ENCODE measurements at regions not wholly inside any gene's neighbourhood (a gene's known extent, or its start where the extent isn't known, plus 50 kb on each side); places are given as distances from the start of the nearest gene placed in this dataset.

DNA sequence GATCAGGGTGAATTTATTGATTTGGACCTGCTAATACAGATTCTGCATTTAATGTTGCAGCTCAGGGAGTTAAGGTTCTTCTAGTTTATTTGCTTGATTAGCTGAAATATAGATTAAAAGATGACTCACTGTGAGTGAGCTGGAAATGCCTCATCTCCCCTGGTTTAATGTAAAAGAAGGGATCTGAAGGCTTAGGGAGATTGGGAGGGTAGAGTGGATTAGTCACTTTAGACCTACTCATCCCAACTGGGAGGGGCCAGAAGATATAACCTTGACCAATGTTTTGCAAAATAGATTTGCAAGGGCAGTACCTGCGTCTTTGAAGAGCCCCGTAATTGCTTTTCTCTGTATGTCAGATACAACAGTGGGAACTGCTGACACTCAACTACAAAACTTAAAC lies 922.8 kb upstream of the ADGRL4 start:
- no peaks in the 10 kb centered on the region for H3K27me3 ChIP-seq
- H3K27ac ChIP-seq = no peak overlapping the region
- TF ChIP-seq, protein P1, sequence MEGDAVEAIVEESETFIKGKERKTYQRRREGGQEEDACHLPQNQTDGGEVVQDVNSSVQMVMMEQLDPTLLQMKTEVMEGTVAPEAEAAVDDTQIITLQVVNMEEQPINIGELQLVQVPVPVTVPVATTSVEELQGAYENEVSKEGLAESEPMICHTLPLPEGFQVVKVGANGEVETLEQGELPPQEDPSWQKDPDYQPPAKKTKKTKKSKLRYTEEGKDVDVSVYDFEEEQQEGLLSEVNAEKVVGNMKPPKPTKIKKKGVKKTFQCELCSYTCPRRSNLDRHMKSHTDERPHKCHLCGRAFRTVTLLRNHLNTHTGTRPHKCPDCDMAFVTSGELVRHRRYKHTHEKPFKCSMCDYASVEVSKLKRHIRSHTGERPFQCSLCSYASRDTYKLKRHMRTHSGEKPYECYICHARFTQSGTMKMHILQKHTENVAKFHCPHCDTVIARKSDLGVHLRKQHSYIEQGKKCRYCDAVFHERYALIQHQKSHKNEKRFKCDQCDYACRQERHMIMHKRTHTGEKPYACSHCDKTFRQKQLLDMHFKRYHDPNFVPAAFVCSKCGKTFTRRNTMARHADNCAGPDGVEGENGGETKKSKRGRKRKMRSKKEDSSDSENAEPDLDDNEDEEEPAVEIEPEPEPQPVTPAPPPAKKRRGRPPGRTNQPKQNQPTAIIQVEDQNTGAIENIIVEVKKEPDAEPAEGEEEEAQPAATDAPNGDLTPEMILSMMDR (IDR thresholded peaks at IDR 0.05) = no peak
- H3K4me3 ChIP-seq = no peak overlapping the region
- no peak for DNase-seq
- H3K36me3 ChIP-seq = no peaks in the 10 kb centered on the region
- H3K9me3 ChIP-seq = no peaks in the 10 kb centered on the region
- H3K4me1 ChIP-seq = no peaks in the 10 kb centered on the region
- intact Hi-C loops (cut with DNase I; ENCODE audit: low total_unique reads) = no loop called here

DNA sequence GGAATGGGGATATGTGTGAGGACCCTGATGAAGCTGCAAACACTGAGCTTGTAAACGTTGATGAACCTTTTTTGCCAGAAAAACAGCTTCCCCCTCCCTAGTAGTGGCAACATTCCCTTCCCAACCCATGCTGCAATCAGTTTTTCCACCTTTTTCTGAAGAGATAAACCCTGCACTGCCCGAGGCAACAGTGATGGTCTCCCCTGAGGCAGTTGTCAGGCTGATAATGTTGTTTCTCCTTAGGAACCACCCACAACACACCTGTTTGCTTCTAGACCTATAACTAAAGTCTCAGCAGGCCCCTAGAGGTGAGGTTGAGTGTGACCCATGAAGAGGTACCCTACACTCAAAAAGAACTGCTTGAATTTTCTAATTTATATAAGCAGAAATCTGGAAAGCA lies 922.4 kb upstream of the ADGRL4 start:
- no peaks in the 10 kb centered on the region for H3K4me1 ChIP-seq
- no peaks in the 10 kb centered on the region for H3K27me3 ChIP-seq
- intact Hi-C loops (cut with DNase I; ENCODE audit: low total_unique reads) = no loop called here
- no peak overlapping the region for H3K27ac ChIP-seq
- TF ChIP-seq, protein P1 (IDR thresholded peaks at IDR 0.05) = no peak
- no peak for DNase-seq
- no peak overlapping the region for H3K4me3 ChIP-seq
- H3K36me3 ChIP-seq = no peaks in the 10 kb centered on the region
- H3K9me3 ChIP-seq = no peaks in the 10 kb centered on the region

DNA sequence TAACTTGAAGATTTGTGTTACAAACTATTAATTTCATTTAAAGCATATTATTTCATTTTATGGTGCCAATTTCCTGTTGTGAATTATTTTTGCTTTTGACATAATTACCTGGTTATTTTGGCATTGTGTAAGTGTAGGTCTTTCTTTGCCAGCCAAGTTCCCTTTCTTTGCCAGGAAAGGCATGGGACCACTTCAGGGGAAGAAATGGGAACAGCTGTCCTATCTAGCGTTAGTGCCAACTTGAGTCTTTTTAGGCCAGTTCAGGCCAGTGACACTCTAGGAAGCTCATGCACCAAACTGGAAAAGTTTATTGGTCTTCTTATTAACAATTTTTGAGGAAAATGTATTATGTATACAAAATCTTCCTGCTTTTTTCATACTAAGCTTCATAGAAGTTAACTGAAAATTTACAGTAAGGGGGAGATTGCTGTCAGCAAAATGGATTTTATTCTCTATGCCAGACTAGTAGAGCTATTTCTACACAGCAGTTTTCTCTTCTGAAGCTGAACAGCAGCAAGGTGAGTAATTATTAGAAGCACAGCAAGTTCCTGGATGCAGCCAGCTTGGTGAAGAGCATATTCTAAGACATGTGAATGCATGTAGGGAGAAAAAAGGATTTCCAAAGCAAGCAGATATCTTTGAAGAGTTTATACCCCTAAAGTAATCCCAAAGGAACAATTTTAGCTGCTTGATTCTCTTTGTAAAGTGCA lies 914.6 kb upstream of the ADGRL4 start:
- H3K4me3 ChIP-seq = no peak overlapping the region
- H3K36me3 ChIP-seq = no peaks in the 10 kb centered on the region
- H3K27me3 ChIP-seq = no peaks in the 10 kb centered on the region
- H3K27ac ChIP-seq = no peak overlapping the region
- no peaks in the 10 kb centered on the region for H3K4me1 ChIP-seq
- intact Hi-C loops (cut with DNase I; ENCODE audit: low total_unique reads) = no loop called here
- no peak for DNase-seq
- TF ChIP-seq, protein P1 (IDR thresholded peaks at IDR 0.05) = no peak
- H3K9me3 ChIP-seq = no peaks in the 10 kb centered on the region

DNA sequence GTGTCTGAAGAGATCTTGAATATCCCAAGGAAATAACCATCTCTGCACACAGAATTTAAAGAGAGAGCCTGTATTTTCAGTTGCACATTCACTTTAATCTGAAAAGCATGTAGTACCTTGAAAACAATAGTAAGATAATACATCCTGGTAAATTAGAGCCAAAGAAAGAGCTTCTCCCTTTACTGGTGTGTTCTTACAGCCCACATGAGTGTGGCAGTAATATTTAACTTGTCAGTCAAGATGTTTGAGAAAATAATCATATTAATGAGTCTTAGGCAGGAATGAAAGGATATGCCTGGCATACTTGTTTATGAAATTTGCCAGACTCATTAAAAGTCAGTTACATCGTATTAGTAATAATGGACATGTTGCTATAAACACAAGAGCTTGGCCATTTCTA lies 908.4 kb upstream of the ADGRL4 start:
- H3K36me3 ChIP-seq = no peaks in the 10 kb centered on the region
- H3K9me3 ChIP-seq = no peaks in the 10 kb centered on the region
- H3K27ac ChIP-seq = no peak overlapping the region
- DNase-seq = no peak
- H3K4me1 ChIP-seq = no peaks in the 10 kb centered on the region
- H3K4me3 ChIP-seq = no peak overlapping the region
- no peaks in the 10 kb centered on the region for H3K27me3 ChIP-seq
- intact Hi-C loops (cut with DNase I; ENCODE audit: low total_unique reads) = no loop called here
- TF ChIP-seq, protein P1 (IDR thresholded peaks at IDR 0.05) = no peak

DNA sequence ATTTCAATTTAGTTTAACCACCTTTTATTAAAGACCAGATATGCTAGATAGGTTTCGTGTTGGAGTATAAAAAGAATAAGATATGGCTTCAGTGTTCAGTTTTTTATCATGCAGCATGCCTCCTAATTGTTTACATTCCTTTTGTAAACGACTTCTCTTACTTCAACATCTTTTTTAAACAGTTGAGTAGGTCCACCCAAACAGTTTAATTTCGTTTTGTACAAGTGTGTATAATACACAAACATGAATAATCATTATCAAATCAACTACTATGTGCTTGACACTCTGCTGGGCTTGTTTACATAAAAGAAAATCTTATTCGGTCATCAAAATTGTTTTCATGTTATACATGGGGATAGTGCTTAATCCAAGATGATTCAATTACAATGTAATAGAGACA lies 906.3 kb upstream of the ADGRL4 start:
- H3K4me3 ChIP-seq = no peak overlapping the region
- intact Hi-C loops (cut with DNase I; ENCODE audit: low total_unique reads) = no loop called here
- H3K9me3 ChIP-seq = no peaks in the 10 kb centered on the region
- TF ChIP-seq, protein P1 (IDR thresholded peaks at IDR 0.05) = no peak
- no peak for DNase-seq
- no peaks in the 10 kb centered on the region for H3K4me1 ChIP-seq
- no peaks in the 10 kb centered on the region for H3K36me3 ChIP-seq
- H3K27me3 ChIP-seq = no peaks in the 10 kb centered on the region
- no peak overlapping the region for H3K27ac ChIP-seq

DNA sequence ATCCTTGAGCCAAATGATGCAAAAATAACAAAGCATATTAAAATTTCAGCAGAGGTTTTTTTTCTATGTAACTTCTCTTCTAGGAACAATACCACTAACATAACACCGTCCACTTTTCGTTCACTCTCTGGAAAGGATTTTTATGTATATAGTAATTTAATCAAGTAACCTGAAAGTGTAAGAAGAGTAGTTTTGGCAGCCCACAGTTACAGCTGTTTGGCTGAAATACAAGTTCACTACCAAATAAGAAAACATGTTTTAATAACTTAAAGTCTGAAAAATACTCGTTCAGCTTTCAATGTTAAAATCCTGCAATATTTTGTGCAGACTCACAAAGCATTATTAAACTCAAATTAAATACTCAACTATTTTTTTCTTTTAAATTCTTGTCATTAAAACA lies 896.8 kb upstream of the ADGRL4 start:
- intact Hi-C loops (cut with DNase I; ENCODE audit: low total_unique reads) = no loop called here
- H3K4me3 ChIP-seq = no peak overlapping the region
- H3K27me3 ChIP-seq = no peaks in the 10 kb centered on the region
- no peak overlapping the region for H3K27ac ChIP-seq
- H3K9me3 ChIP-seq = peaks cover 0 to 8% (median 0%) of the 10 kb centered on the region in 3 donors
- no peak for DNase-seq
- no peaks in the 10 kb centered on the region for H3K36me3 ChIP-seq
- H3K4me1 ChIP-seq = no peaks in the 10 kb centered on the region
- TF ChIP-seq, protein P1 (IDR thresholded peaks at IDR 0.05) = no peak

Data from tibial artery (tissue), 4 donors.